ENCODE measurements at regions not wholly inside any gene's neighbourhood (a gene's known extent, or its start where the extent isn't known, plus 50 kb on each side); places are given as distances from the start of the nearest gene placed in this dataset.

DNA sequence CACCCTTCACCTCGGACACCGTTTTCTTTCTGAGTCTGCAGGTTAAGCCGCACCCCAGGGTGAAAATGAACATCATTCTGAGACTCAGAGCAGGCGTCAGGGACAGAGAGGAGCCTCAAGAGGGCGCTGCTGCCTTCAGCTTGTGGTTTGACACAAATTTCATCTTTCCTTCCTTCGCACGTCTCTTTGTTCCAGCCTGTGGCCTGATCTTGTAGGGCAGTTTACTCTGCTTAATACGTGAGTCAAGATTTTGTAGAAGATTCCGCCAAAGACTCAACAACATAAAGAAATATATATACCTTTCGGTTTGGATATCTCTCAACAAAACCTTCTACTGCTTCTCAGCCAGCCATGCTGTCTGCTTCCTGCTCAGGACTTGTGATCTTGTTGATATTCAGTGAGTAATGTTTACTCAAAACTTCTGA is 329.3 kb upstream of the OR4E1 start:
- no peak for DNase-seq (ENCODE audit: low read depth, low spot score)

GRCh38 chr14:21999402-21999801 is 325.8 kb upstream of the OR4E1 start:
- no peak for DNase-seq (ENCODE audit: low read depth, low spot score)

GRCh38 chr14:21997300-21997699 is 323.7 kb upstream of the OR4E1 start:
- DNase-seq (ENCODE audit: low read depth, low spot score) = no peak

GRCh38 chr14:21995332-21995731 is 321.7 kb upstream of the OR4E1 start:
- DNase-seq (ENCODE audit: low read depth, low spot score) = no peak

DNA sequence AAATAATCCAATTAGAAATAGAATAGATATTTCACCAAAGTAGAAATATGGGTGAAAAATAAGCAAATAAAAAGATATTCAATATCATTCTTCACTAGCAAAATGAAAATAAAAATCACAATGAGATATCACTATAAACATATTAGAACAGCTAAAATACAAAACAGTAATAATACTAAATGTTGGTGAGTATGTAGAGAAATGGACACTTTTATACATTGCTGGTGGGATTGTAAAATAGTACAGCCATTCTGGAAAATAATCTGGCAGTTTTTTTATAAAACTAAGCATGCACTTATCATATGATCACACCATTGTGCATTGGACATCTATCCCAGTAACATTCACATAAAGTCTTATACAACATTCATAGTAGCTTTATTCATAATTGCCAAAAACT is 320.2 kb upstream of the OR4E1 start:
- no peak for DNase-seq (ENCODE audit: low read depth, low spot score)

GRCh38 chr14:21993070-21993469 is 319.5 kb upstream of the OR4E1 start:
- DNase-seq (ENCODE audit: low read depth, low spot score) = no peak

DNA sequence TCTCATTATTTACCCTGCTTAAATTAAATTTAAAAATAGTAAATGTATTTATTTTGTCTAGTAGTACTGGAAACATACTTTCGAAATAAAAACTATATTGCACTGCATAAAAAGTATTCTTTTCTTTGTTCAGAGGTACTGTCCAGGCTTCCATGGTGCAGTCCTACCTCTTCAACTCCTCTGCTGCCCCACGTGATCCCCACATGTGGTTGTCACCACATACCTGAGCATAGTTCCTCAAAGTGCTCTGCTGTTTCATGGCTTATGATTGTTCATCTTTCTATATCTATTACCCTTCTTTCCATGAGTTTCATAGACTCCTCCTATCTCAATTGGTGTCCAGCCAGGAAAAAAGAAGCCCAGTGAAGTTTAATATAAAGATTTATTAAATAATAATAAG is 317.5 kb upstream of the OR4E1 start:
- no peak for DNase-seq (ENCODE audit: low read depth, low spot score)

DNA sequence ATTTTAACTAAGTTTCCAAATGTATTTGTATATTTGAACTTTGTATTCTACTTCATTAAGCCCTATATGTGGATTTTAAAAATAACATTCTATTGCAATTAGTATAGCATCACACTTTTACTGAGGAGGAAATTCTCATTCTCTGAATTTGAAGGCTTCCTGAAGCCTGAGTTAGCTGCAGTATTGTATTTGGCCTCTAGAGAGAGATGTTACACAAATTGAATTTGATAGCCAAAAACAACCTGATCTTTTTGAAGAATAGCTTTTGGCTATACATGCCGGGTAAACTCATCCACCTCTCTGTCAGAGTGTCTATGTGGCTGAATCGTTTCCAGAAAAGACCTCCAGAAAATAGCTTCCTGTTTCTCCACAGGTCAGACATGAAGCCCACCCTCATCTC is 316.5 kb upstream of the OR4E1 start:
- no peak for DNase-seq (ENCODE audit: low read depth, low spot score)

- DNase-seq (ENCODE audit: low read depth, low spot score) = no peak
These were observed 315.5 kb upstream of the OR4E1 start for GRCh38 chr14:21989090-21989489.

- DNase-seq (ENCODE audit: low read depth, low spot score) = no peak
These were observed 314.8 kb upstream of the OR4E1 start for GRCh38 chr14:21988413-21988812.

DNA sequence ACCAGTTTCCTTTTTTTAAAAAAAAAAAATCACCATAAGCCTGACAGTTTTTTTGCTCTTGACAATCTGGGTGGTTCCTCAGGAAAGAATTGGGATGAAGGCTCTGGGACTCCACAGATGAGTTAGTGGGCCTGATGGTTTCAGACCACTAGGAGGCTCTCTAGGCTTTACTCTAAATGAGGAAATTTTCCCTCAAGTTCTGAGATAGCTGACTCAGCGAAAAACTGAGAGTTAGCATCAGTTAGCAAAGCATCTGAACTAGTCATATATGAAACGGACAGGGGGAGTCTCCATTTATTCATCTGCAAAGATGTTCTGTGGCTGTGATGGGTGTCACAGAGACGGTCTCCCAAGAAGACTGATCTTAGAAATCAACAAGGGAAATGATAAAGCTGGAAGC is 314.3 kb upstream of the OR4E1 start:
- DNase-seq (ENCODE audit: low read depth, low spot score) = no peak

- no peak for DNase-seq (ENCODE audit: low read depth, low spot score)
These were observed 311.5 kb upstream of the OR4E1 start for GRCh38 chr14:21985081-21985480.

DNA sequence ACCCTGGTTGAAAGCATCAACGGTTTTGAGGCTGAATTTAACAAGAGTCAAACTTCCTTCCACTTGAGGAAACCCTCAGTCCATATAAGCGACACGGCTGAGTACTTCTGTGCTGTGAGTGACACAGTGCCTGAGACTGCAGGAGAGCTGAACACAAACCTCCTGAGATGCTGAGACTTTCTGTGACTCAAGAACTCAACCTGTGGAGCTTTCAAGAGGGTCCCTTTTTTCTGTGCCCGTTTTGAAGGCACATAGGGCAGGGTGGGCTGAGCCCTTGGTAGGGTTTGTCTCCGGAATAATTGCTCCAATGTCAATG is 305.3 kb upstream of the OR4E1 start:
- no peak for DNase-seq (ENCODE audit: low read depth, low spot score)

DNA sequence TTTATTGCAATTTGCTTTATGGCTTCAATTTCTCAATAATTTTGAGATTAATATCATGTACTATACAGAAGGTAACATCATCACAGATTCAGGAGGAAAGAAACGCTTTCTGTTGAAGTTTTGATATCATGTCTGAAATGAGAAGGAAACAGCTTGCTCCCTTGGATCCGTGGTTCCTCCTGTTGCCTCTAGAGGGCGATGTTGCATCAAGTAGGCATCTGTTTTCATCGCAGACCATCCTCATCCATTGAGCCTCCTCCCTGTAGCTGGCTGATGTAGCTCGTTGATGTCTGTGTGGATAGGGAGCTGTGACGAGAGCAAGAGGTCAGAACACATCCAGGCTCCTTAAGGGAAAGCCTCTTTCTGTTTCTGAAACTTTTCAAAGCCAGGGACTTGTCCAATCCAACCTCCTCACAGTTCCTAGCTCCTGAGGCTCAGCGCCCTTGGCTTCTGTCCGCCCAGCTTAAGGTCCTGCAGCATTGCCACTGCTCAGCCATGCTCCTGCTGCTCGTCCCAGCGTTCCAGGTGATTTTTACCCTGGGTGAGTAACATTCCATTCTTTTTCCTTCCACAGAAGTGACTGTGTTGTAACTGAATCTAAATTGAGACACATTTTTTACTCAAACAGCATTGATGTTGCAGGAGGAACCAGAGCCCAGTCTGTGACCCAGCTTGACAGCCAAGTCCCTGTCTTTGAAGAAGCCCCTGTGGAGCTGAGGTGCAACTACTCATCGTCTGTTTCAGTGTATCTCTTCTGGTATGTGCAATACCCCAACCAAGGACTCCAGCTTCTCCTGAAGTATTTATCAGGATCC is 304.8 kb upstream of the OR4E1 start:
- no peak for DNase-seq (ENCODE audit: low read depth, low spot score)

GRCh38 chr14:21974741-21975140 is 301.1 kb upstream of the OR4E1 start:
- no peak for DNase-seq (ENCODE audit: low read depth, low spot score)

DNA sequence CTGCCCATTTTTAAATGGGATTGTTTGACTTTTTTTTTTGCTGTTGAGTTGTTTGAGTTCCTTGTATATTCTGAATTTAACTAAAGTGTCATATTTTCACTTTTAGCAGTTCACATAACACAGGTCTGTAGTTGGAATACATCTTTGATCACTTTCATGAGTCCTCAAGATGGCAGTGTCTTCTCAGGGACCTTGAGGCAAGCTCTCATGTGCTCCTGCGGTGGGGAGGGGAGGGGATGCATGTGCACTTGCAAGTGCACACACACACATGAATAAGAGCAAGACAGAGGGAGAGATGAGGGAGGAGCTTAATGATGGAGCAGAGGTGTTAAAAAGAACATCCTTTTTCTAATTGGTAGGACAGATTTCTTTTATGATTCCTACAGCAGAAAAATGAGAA is 291.4 kb upstream of the OR4E1 start:
- no peak for DNase-seq (ENCODE audit: low read depth, low spot score)

DNA sequence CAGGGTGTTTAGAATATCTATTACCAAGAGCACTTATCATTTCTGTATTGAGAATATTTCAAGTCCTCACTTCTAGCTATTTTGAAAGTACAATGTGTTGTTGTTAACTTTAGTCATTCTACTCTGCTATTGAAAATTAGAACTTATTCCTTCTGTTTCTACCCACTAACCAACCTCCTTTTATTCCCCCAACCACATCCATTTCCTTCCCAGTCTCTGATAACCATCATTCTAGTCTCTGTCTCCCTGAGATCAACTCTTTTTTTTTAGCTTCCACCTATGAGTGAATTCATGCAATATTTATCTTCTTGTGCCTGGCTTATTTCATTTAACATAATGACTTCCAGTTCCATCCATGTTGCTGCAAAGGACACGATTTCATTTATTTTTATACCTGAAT is 290.6 kb upstream of the OR4E1 start:
- no peak for DNase-seq (ENCODE audit: low read depth, low spot score)

DNA sequence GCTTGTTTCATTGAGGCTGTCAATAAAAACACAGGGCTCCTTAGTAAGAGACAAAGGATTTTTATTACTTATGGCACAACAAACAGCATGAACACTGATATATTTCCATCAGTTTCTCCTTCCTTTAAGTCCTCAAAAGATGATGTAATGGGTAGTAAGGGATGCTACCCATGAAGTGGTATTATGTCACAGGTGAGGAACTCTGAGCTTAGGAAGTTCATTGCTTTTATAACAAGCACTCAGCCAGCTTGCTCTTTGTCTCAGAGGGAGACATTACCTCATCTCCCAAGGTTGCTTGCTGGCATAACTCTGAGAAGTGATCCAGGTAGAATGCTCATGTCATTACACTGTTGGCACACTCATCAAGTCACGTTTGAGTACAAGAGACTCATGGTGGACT is 287.0 kb upstream of the OR4E1 start:
- DNase-seq (ENCODE audit: low read depth, low spot score) = no peak

GRCh38 chr14:21941885-21942284 is 268.3 kb upstream of the OR4E1 start:
- DNase-seq (ENCODE audit: low read depth, low spot score) = no peak

DNA sequence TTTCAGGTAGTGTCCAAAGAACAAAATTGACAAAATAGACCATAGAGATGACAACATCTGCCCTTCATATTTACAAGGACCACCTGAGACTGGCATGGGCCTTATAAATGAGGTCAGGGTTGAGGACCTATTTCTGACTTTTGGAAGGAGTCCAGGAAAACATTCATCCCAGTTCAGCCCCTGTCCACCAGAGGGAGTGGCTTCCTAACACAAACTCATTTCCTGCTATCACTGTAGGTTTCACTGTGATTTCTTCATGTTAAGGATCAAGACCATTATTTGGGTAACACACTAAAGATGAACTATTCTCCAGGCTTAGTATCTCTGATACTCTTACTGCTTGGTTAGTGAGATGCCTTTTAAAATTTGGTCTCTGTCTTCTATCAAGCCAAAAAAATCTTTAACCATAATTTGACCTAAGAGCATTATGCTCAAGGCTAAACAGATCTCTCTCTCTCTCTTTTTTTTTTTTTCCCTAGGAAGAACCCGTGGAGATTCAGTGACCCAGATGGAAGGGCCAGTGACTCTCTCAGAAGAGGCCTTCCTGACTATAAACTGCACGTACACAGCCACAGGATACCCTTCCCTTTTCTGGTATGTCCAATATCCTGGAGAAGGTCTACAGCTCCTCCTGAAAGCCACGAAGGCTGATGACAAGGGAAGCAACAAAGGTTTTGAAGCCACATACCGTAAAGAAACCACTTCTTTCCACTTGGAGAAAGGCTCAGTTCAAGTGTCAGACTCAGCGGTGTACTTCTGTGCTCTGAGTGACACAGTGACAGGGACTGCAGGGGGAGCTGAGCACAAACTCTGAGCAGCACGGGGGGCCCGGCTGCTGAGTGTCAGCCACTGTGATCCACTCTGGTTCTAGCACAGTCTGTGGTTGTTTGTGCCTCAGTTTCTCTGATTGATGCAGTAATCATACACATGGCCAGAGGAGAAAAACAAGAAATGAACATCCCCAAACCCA is 267.6 kb upstream of the OR4E1 start:
- no peak for DNase-seq (ENCODE audit: low read depth, low spot score)

- no peak for DNase-seq (ENCODE audit: low read depth, low spot score)
These were observed 266.2 kb upstream of the OR4E1 start for GRCh38 chr14:21939836-21940235.

GRCh38 chr14:21937996-21938395 is 264.4 kb upstream of the OR4E1 start:
- DNase-seq (ENCODE audit: low read depth, low spot score) = no peak

DNA sequence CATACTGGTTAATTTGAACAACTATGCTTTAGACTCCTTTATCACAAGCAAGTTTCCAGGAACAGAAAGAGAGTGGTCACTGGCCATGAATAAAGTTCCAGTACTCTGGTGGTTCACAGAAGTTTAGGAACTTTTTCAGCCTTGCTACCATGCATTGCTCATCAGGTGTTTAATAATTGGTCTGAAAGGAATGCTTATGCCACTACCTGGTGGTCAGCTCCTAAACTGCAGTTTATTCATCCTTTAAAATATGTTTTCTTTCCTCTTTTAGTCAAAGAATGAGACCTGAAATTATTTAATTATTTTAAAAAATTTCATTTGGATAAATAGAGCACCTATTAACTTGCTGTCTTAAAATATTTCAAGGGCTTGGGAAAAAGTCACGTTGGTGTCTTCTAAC is 260.1 kb upstream of the OR4E1 start:
- DNase-seq (ENCODE audit: low read depth, low spot score) = no peak
